CD4-positive, alpha-beta T cell treated with Interleukin-6 at 100 ng/mL for 8 hours (primary cell): ENCODE measurements at regions not wholly inside any gene's neighbourhood (a gene's known extent, or its start where the extent isn't known, plus 50 kb on each side); places are given as distances from the start of the nearest gene placed in this dataset.
"Not testable (repeated sequence)": the region's sequence is repeated elsewhere in the genome, so short reads cannot be mapped to it uniquely, and the experiment has no call there.

Experiments used
- DNase-seq: peaks from one replicate; pipeline ENCODE4 v3.0.0-alpha.2; 2020; ENCODE audit warnings: mixed read lengths, low spot score

DNA sequence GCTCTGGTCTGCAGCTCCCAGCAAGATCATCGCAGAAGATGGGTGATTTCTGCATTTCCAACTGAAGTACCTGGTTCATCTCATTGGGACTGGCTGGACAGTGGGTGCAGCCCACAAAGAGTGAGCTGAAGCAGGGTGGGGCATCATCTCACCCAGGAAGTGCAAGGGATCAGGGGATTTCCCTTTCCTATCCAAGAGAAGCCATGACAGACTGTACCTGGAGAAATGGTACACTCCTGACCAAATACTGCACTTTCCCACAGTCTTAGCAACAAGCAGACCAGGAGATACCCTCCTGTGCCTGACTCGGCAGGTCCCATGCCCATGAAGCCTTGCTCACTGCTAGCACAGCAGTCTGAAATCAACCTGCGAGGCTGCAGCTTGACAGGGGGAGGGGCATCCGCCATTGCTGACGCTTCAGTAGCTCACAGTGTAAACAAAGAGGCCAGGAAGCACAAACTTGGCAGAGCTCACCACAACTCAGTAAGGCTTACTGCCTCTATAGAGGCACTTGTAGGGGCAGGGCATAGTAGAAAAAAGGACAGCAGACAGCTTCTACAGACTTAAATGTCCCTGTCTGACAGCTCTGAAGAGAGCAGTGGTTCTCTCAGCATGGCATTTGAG lies 60.5 kb downstream of the AREG start:
- DNase-seq, result not testable (repeated sequence)

DNA sequence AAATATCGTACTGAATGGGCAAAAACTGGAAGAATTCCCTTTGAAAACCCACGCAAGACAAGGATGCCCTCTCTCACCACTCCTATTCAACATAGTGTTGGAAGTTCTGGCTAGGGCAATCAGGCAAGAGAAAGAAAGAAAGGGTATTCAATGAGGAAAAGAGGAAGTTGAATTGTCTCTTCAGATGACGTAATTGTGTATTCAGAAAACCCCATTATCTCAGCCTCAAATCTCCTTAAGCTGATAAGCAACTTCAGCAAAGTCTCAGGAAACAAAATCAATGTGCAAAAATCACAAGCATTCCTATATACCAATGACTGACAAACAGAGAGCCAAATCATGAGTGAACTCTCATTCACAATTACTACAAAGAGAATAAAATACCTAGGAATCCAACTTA lies 64.4 kb downstream of the AREG start:
- DNase-seq, result not testable (repeated sequence)

DNA sequence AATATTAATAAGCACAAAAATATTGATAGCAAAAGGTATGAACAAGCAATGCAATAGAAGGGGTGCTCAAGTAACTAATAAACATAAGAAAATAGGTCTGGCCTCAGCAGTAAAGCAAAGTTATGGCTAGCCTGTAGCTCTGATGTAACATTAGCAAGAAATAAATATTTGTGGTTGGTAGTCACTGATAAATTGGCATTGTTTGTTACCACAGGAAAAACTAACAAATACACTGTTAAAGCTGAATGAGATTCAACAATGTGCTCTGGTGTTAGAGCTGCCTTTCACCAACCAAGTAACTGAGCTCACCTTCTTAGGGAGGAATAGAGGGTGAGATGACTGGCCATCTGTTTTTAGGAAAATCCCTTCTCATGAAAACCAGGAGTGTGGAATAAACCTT lies 71.4 kb downstream of the AREG start:
- DNase-seq, result no peak

DNA sequence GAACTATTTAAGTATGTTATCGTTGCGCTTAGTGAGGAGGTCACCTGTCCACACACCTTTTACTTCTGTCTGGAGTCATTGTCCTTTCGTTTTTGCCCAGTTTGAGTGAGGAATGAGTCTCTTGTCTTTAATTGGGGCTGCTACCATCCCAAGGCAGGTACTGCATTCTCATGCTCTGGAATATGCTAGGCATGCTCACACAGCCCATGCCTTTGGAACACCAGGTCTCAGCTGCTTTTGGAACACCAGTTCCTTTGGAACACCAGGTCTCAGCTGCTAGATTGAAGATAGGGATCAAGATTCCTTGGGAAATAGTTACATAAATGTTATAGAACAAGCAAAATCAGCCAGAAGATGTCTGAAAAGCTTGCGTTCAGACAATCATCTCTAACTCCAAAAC lies 73.1 kb downstream of the AREG start:
- no peak for DNase-seq

DNA sequence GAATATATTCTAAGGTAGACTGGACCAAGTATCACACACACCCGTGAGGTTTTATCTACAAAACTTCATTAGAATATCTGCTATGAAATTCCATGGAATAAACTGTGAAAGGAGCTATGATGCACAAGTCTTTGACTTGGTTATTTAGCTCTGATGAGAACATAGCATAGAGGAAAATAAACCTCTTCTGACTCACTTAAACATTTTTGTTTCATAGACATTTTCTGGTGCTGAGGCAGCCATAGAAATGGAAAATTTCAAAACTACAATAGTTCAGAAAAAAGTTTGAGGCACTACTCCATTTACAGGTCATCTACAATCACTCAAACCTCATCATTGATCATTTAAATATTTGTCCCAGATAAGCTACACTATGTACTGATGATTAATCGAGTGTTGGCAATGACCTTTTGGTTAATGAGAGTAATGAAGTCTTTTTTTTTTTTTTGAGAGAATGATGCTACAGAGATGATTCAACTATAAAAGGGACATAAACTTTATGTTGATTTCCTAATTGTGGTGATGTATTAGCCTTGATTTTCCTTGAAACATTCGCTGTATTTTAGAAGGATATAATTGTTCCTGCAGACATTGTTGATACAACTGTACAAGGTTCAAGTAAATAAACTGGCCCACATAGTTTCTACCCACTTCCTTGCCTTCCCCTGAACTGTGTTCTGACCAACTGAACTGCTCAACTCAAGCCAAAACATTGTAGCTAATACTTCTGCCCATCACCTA lies 77.5 kb downstream of the AREG start:
- no peak for DNase-seq

DNA sequence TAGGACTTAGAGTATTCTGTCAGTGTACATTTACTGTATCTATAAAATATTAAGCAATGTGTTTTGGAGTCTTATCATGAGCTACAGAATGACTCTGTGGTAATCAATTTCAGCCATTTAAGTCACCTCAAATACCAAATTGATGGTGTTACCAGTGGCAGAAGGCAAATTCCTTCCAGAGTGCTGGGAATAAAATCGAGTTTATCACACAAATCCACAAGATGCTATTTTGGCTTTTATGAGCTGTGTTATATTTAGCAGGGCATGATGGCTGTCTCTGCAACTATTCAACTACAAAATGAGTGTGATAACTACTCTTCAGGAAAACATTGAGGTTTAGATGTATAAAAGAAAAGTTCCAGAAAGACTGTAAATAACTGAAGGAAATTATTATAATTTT lies 78.2 kb downstream of the AREG start:
- DNase-seq, result no peak

DNA sequence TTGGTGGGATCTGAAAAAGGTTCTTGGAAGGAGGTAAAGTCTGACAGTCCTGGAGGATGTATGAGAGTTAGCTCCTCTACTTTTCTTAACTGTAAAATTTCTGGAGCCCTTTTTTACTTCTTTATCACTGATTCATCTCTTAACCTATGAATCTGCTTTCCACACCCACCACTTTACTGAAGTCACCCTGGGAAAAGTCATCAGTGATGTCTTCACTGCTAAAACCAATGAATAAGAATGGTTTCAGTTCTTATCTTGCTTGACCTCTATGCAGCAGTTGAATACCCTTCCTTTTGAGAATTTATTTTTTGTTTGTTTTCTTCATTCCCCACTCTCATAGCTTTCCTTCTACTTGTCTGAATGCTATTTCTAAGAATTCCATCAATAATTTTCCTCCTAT lies 80.0 kb downstream of the AREG start:
- no peak for DNase-seq

DNA sequence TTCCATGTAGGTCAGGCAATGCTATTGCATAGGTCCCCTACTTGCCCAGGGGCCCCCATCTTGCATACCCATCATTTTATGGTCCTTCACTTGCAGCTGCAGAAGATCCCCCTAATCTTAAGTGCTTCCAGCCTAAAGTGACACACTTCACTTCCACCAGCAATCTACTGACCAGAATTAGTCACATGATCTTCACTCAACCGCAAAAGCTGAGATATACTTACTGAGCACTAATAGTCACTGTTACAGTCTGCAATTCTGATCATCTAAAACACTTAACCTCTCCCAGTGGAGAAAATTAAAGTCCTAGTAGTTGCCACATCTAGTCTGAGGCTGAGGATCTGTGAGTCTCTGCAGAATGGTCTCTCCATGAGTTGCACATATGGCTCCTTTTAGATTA lies 82.1 kb downstream of the AREG start:
- DNase-seq, result no peak

DNA sequence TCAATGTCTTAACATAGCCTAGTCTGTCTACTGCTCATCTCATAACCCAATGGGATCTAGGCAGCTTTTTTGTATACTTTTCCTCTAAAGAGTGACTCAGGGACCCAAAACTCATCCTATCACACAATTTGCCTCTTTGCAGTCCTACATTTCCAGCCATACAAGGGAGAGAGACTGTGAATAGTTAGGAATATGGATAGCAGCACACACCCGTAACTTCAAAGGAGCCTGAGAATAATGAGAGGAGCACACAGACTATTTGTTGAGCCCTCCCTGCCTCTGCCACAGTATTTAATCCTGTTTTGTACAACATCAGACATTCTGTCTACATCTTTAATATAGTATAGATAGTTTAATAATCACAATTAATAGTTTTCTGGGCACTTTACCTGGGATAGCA lies 83.2 kb downstream of the AREG start:
- DNase-seq, result no peak

DNA sequence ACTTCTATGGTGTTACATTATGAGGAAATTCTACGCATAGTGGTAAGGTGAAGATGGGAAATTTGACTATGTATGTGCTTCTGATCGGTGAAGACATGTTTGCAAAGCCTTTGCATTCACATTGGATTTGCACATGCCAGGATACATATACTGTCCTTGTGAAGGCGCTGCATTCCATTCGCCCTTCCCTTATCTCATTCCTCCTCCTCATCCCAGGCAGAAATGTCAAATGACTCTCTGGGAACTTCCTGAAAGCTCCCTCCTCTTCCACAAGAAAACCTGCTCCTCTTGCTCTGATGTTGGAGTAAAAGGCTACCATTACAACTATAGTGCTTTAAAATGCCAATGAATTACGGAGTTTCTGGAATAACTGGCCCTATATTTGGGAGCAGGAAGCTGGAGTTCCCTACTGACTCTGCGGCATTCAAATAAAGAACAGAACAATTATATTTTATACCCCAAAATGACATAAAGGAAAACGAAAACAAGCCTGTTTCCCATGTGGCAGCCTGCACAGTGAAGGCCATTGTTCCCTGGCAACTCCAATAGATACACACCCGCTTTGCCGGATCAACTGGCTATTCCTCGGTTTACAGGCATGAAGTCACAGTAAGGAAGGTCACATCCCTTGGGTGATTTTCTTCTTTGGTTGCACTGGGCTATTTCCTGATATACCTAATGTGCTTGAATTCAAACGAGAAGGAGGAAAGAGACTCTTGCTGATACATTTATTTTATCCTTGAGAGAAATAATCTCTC lies 84.5 kb downstream of the AREG start:
- no peak for DNase-seq

DNA sequence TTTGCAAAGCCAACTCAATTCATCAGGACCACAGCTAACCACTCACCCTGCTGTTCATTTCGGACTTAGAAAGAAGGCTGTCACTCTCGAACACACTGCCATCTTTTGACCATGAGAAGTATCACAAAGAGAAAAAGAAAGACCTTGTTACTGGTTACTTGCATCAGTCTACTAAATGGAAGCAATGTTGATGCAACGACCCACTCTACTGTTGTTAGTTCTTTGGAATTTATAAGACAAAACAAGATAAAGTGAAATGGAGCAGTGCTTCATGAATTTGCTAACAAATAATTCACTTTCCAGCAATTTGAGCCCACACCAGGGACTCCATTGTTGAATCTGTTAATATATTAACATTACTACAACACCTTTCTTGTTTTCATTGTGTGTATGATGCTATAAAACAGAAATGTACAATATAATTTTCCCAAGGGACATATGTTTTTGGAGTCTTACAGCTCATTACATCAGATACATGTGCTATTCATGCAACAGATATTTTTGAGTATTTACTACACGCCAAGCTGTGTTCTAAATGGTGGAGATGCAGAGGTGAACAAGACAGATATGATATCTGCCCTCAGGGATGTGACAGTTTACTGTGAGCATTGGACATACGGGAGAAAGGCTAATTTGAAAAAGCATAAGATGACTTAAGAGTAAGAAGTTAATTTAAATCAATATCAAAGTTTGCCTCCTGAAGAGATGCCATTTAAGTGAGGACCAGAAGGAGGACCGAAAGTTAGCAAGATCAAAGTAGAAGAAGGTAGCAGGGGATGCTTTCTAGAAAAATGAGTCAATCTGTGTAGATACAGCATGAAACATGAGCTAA lies 87.2 kb downstream of the AREG start:
- peak; percentile 3 for DNase-seq

DNA sequence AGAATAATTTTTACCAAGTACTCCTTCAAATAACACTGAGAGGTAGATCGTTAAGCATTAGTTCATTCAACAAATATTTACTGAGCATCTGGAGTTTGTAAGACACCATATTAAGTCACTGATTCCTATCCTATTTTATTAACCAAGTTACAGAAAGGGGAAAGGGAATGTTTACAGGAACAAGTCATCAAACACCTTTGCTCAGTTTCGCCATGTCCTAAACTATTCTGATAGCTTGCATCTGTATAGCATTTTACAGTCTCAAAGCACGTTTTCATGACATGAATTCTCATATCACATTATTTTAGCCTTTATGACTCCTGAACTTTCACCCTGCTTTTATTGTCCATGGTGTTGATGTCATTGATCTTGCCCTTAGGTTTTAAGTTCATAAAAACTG lies 89.2 kb downstream of the AREG start:
- no peak for DNase-seq

DNA sequence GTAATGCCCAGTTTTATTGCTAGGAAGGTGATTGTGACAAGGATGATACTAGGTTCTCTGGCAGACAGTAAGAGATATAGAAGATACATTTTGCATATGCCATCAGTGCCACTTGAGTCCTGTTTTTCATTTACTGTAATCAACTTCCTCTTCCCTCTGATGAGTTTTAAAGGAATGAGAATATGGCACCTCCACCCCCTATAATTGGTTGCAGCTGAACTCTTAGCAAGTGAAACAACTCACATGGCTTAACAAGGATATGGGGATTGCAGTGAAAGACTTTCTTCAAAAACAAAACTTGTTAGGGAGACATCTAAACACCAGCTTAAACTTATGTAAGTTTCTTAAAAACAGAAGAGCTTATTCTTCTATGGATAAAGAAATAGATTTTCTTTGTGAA lies 90.0 kb downstream of the AREG start:
- no peak for DNase-seq

DNA sequence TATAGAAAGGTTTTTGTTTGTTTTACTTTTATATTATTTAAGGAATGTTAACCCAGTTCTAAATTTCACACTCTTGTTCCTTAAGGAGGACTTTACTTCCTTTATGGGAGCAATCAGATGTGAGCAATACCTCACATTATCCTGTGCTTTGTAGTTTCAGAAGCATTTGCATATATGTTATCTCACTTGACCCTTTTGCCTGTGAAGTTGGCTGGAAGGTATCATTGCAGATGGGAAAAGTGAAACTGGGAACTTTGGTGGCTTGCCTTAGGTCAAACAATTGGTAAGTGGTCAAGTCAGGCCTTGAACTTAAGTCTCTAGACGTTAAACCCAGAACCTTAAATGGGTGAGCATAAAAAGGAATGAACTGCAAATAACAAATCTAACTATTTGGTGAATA lies 90.6 kb downstream of the AREG start:
- no peak for DNase-seq

DNA sequence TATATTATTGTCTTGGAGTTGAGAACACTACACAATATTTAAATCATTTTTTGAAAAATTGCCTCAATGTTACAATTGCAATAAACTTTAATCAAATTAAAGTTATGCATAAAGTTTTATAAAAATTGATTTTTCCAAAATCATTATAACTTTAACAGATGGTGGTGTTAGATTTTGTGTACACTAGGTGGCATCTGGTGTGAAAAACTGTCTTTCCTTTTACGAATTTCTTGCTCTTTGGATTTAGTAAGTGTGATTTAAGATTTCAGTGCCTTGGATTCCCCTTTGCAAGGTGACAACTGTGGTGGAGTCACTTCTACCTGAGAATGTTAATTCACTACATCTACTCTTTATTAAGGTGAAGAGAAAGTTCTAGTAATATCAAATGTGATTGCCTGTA lies 91.6 kb downstream of the AREG start:
- DNase-seq, result no peak

DNA sequence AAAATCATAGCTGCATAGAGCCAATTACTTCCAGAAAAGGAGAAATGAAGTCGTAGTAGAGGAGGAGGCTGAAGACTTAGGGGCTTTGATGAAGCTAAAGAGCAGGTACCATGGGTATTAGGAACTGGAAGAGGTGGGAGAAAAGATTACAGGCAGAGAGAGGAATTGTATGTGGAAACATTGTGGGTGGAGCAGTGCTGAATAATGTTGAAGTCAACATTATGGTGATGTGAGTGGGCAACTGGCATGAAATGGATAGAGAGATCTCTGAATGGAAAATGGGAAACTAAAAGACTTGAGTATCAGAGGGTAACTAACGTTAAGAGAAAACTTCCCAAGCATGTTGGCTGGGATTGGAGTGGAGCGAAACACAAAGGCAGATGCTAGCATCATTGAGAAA lies 92.5 kb downstream of the AREG start:
- DNase-seq, result no peak

DNA sequence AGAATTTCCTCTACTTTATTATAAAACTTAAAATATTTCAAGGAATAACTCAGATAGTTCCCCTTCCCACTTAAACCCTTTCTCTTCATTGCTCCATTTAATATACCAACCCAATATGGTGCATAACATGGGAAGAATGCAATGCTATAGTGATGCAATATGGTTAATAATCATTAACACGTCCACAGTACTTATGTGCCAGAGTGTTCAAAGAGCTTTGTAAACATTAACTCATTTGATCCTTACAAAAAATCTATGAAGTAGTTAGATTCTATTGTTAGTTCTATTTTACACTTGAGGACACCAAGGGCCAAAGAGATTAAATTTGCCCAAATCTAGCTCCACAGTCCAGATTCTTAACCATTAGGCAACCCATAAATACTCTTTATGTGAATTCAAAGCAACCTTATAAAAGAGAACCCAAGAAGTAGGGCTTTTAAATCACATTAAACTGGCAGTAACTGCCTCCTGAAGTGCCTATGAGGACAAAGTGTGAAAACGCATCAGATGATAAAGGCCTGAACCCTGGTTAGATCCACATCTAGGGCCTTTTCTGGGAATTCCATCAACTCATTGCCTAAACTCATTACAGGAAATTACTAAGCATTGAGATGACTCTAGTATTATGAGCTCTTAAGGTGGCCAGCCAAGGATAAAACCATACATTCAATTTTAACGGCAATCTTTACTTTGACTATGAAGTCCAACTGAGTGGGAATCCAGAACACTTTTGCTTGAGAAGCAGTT lies 94.3 kb downstream of the AREG start:
- DNase-seq, result no peak

DNA sequence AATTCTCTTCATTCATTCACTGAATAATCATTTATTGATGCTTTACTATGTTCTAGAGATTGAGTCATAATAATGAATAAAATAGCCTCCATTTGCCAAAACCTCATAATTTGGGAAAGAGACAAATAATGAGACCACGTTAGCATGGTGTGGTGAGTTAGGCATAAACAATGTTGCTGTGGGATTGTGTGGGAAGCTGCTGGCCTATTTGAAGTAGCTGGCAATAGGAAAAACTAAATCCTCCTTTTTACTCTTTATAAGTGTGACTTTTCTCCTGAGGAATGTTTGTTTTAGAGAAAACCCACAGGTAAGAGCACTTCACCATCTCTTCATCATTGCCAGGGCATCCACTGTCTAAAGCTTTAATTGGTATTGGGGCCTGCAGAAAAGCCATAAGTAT lies 95.3 kb downstream of the AREG start:
- no peak for DNase-seq

DNA sequence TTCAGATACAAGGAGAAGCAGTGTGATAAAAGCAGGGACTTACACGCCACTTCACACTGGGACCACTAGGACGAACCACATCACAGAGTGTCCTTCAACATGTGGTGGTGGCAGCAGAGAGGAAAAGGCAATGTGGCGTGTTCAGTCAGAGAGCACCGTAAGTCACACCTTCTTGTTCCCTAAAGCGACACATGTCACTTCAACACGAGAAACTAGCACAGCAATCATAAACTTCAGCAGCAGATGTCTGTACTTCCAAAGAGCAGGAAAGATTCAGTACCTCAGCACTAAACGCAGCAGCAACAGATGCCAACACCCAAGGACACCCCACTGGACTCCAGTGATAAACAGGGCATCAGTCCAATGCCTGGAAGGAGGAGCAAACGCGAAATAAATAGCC lies 96.7 kb downstream of the AREG start:
- DNase-seq, result no peak

DNA sequence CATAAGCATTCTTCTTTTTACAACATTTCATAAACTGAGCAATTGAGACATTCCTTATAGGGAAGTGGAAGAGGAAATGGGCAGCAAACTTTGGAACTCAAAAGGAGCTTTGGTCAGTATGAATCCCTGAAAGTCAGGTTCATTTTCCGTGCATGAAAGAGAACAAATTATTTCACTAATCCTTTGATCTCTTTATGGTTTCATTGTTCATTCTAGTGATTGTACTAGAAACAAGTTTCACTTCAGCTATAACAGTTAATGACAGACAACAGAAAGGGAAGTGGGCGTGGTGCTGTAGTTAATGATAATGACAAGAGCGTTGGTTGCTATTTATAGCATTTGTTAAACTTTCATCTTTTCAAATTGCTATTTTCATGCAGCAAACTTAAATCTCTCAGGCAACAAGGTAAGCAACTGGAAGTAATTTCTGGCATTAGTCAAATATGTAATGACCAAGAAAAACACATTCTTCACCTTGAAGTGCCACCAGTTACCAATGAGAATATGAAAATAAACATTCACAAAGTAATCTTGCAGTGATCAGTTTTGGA lies 98.4 kb downstream of the AREG start:
- DNase-seq, result peak; percentile 3

DNA sequence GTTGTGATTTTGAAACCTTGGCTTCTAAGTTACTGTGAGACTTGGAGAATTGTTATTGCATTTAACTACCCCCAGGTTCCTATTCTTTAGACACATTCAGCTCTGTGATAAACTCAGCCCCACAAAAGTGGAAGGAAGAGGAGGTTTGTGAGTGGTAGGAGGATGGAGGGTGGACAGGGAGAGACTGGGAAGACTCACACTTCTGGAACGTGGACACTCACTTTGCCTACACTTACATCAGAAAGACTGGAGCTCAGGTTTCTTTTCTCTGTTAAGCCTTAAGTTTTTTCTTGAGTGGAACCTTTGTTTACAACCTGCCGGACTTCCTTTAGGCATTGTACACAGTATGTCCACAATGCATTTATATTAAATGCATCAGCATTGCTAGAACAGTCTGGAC lies 99.0 kb downstream of the AREG start:
- no peak for DNase-seq
